HK-2 (cell line): ENCODE measurements at regions not wholly inside any gene's neighbourhood (a gene's known extent, or its start where the extent isn't known, plus 50 kb on each side); places are given as distances from the start of the nearest gene placed in this dataset.
A peak's percentile ranks its signal among the peaks of the same experiment; 100 is the strongest.

Experiments
- DNase-seq: peaks from one replicate; pipeline ENCODE4 v3.0.0-alpha.2; 2018; ENCODE audit not compliant: unreplicated experiment

DNA sequence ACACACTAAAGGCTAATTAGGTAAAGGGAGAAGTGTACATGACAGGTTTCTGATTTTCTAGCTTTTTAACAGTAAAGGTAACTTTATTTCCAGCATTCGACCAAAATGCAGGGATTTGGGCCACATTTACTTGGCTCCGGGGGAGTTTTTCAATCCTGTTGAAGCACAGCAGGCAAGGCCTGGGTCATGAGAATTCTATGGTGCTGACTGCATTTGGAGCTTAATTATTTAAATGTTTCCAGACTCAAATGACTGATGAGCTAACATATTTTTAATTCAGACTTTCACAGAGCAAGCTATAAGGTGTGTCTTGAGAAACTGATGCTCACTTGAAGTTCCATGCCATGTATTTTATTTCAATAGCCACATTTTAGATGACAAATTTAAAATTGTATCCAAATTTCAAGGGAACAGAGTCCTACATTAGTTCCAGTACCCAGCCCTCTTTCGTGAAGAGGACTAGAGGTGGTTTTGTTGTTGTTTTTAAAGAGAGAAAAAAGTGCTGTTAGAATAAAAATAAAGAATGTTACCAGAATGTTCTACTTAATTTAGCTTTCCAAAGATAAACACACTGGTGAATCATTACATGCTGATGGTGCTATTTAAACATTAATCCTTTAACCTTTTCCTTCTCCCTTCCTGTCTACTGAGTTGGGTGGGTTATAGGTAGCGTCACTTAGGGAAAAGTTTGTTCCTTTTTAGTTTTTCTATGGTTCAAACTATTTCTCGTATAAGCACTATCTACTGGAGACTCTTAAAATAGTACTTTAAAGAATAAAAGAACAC lies 82.3 kb upstream of the PHACTR2 start:
- no peak for DNase-seq

DNA sequence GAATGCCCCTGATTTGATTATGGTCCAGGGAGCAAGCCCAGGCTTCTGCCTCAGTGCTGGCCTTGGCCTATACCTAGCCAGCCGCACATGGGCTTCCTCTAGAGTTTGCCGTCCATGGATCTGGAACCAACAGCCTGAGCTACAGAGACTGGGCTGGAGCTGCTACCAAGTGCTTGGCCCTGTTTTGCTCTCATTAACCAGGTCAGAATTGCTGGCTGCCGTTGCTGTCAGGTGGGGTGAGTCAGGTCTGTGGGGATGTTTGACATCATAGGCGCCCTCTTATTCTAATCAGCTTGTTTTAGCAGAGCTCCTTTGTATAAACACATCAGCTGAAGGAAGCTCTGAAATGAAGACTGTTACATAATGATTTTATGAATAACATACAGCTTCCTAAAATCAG lies 83.1 kb upstream of the PHACTR2 start:
- peak; percentile 20 for DNase-seq

DNA sequence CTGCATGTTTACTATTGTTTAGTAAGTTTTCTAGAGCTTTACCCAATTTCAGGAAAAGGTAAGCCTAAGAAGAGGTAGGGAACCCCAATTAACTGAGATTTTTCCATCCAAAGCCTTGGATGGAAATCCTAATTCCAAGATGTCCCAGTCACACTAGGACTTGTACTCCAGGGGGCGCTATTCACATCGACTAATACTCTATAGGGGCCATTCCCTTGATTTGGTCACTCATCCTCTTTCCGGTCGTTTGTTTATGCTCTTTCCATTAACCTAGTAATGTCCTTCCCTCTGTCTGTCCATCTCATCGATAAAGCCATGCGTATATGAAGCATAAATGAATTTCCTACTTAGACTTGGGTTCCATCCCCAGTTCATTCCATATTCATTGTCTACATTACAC lies 80.8 kb upstream of the FUCA2 start:
- no peak for DNase-seq

DNA sequence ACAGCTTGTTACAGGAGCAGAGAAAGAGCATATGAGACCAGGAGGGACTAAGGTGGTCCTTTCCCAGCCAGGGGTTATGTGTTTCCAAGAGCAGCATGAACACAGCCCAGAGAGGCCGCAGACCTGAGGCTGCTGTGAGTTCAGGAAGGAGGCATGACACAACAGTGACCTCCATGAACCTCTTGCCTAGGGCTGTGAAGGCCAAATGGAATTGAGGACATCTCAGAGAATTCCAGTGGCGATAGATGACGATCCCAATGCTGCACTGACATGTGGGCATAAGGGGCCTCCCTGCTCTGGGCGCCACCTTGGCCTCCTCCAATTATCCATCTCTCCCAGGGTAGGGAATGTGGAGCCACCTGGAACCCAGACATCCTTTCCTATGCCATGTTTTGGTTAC lies 79.9 kb upstream of the FUCA2 start:
- DNase-seq: no peak

DNA sequence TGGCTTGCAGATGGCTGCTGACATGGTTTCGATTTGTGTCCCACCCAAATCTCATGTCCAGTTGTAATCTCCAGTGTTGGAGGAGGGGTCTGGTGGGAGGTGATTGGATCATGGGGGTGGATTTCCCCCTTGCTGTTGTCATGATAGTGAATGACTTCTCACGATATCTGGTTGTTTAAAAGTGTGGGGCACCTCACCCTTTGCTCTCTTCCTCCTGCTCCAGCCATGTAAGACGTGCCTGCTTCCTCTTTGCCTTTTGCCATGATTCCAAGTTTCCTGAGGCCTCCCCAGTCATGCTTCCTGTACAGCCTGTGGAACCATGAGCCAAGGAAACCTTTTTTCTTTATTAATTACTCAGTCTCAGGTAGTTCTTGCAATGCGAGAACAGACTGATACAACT lies 77.6 kb upstream of the FUCA2 start:
- DNase-seq: no peak

DNA sequence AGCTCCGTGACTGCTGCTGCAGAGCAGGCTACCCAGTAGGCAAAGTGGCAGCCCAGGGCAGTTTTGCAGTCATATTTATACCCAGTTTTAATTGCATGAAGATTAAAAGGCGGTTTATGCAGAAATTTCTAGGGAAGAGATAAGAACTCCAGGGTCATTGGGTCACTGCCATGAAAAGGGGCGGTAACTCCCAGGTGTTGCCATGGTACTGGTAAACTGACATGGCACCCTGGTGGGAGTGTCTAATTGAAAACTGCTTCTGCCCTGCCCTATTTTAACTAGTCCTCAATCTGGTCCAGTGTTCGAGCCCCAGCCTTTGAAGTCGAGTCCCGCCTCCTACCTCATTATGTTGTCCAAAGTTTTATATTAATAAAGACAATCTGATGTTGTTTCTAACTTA lies 75.0 kb upstream of the FUCA2 start:
- DNase-seq: no peak

DNA sequence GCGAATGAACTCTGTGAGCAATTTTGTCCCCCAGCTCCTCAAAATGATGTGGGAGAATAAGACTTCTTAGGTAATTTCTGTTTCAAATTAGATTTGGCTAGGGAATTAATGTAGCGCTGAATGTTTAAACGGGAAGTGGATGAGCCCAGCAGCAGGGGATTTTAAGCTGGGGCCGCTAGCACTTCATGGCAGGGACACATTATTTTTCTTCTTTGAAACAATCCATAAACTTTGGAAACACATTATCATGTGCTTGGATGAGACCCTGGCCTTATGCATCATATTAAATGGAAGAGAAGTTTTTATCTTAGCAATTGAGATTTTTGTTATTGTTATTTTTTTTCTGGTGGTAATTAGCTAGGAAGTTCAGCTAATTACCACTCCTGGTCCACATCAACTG lies 74.2 kb upstream of the FUCA2 start:
- no peak for DNase-seq

DNA sequence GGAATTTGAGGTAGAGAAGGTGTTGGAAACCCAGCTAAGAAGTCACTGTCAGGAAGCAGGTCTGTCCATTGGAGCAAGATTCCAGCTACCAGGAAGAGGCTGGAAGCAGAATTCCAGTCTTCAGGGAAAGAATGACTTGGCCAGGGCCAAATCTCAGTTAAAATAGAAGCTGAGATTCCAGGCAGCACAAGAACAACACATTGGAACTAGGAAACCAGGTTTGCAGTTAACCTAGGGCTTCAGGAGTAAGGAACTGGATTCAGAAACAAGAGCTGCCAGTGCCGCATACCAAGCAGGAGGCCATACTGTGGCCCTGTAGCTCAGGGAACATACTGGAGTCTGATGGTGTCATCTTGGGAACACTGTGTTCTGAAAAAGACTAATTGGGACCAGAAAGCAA lies 73.7 kb upstream of the FUCA2 start:
- no peak for DNase-seq

DNA sequence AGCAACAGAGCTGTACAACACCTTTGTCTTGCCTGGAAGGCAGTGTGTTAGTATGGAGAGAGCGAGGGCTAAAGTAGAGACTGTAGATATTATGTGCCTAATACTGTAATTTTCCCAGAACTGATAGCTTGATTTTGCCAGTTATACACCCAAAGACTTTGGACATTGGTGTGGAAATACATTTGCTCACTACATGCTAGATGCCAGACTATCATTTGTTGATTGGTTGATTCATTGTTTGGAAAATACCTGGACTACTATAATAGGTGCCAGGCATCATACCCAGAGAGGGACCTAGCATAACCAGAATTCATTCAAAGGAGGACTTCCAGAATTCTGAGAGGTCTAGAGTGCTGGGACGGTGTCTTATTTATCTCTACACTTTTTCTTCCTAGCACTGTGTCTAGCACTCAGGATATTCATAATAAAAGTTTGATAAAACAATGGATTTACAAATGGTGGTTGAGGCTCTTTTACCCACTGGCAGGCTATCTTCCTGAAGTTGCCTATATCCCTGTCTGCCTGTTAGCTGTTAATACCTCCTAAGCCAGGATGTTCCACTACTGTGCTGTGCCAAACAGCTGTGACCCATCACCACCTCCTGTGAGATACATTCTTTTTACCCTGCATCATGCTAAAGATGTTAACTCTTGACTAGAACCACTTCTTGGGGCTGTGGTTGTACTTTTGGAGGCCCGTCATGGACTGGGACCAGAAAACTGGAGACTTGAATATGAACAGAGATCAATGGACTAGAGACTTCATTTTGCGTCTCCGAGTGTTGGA lies 72.2 kb upstream of the FUCA2 start:
- DNase-seq: no peak

DNA sequence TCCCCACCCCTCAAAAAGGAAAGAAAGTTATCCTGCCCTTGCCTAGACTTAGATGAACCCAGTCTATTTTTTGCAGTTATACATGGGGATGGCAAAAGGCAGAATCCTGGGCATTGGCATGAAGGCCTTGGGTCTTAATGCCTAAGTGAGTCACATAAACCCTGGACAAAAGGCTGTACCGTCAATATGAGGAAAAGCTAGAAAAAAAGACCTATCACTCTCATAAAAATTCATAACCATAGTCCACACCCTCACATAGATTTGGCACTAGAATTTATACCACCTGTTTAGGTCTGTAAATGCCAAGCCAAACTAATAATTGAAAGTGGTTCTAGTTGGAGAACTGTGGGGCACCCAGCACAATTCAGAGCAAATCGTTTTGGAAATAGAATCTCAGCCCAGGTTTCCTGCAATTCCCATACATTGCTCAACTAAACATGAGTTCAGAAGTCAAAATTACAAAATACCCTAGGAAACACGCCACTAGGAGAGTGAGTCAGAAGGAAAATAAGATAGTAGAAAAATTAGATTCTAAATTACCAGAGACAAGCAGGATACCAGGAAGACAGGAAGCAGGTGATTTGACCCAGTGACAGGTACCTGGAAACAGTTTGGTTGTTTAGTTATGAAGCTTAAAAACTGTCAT lies 70.4 kb upstream of the FUCA2 start:
- no peak for DNase-seq

DNA sequence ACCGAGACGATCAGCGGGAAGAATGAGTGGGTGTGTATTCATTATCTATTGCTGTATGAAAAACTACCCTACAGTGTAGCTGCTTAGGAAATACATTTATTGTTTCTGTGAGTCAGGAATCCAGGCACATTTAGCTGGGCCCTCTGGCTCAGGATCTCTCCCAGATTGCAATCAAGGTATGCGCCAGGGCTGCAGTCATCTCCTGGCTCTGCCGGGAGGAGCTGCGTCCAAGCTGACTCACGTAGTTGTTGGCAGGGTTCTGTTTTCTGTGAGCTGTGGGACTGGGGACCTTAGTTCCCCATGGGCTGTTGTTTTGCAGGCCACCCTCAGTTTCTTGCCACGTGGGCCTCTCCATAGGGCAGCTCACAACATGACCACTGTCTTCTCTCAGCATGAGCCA lies 68.2 kb upstream of the FUCA2 start:
- no peak for DNase-seq

DNA sequence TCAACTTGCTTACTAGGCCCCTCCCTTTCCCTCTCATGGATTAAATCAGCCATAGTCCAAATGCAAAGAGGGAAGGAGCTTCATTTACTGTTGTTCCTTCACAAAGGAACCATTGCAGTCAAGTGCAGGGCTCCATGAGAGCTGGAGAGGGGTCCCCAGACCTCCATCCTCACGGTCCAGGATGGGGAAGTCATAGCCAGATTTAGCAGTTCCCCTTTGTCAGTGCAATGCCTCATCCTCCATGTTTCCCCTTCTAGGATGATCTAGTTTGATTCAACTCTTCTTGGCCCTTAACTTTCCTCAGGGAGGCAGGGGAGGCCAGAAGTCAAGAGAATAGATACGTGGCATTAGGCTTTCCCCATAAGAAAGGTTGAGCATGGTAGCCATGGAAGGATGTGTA lies 66.5 kb upstream of the FUCA2 start:
- no peak for DNase-seq

DNA sequence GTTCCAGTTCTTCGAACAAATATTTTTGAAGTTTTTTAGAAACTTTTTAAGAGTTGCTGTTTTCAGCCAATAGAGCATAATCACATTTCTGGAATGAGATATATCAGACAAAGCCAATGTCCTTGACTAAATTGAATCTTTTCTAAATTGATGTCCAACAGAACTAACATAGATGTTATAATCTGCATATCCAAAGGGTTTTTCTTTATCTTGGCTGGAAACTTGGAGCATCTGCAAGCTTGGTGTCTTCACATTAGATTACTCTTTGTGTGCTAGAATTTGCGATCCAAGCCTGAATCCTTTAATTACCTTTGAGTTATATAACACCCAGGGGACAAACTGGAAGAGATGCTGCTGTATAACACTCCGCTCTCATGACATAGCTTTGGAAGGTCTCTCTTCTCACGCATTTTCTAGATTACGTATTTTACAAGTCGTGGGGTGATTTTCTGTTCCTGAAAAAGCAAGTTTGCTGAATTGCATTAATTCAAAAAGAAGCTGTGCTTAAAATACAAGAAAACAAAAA lies 64.4 kb upstream of the FUCA2 start:
- DNase-seq: no peak

DNA sequence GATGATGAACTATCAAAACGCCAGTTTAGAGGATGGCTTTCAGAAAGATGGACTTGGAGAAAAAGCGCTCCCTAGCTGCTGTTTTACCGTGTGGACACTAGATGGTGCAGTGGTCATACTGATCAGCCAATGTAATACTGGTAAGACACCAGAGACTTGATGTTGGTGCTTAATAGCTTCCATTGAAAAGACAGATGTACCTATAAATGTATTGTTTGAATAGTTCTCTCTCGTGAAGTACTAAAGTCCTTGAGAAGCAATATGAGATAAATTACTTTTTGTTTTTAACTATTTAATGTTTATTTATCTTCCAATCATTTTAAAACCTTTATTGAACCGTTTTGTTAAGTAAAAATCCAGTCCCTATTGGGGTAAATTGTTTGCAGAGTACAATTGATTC lies 63.9 kb upstream of the FUCA2 start:
- DNase-seq: peak; percentile 40

DNA sequence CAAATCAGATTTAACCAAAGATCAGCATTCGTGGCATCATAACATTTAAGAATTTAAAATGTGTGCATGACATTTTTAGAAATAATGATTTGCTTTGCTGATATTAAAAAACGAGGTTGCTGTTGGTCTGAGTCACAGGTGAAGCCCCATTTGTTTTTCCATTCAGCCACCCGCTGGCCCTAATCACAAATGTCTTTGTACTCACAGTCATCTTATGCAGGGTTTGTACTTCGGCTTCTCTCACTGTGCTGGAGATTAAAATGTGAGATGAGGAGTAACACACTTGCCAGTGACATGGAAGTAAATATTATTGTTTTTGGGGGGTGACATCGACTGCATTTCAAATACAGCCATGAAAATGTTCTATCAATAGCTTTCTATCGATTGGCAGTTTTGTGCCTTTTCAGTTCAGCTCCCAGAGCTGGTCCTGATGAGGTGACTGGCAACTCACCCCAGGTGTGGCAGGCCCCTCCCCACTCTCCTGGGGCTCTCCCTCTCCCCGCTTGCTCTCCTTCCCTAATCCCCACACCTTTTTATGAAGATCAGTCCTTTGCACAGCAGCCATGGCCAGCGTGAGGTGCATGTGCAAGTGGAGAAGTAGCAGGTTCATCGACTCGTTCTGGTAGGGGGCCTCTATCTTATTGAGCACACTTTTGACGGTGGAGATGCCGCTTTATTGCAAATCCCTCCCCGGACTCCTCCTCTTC lies 58.8 kb upstream of the FUCA2 start:
- no peak for DNase-seq

DNA sequence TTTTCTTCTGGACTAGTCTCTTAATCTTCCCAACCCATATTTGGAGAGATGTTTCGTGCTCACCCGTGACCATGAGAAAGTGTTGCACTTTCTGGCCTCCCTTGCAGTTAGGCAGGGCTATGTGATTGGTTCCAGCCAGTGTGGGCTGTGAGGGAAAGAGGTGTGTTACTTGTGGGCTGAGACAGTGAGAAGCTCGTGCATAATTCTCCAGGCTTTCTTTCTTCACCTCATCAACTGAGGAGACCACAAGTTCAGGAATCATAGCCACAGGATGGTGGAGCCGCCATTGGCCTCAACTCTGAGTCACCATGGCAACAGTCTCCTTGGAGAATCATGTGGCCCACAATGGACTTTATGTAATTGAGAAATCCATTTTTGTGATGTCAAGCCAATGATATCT lies 57.5 kb upstream of the FUCA2 start:
- DNase-seq: no peak

DNA sequence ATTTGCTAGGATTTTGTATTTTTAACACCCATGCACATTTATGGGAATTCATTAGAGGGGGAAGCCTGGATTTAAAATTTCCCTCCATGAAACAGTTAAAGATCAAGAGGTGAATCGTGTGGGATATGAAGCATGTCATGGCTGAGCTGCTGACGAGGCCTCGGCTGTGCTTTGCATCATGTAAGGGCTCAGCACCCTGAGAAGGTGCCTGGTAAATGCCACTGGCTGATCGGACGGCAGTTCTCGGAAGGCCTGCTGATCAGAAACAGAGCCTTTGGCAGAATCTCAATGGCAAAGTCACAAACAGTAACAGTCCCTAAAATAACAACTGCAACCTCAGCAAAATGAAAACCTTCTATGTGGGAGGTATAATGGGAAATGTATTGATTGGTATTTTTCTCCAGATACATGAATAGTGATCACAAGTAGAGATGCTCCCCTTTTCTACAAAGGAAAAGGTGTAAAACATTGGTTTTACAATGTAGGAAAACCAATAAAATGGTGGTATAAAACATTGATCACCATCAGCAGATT lies 53.0 kb upstream of the FUCA2 start:
- DNase-seq: no peak

DNA sequence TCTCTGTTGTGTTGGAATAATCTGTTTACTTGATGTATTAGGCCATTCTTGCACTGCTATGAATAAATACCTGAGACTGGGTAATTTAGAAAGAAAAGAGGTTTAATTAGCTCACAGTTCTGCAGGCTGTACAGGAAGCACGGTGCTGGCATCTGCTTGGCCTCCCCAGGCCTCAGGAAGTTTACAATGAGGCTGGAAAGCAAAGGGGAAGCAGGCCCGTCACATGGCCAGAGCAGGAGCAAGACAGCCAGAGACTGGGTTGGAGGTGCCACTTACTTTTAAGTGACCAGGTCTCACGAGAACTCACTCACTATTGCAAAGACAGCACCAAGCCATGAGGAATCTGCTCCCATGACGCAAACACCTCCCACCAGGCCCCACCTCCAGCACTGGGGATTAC lies 50.6 kb upstream of the FUCA2 start:
- DNase-seq: no peak
